ENCODE measurements at regions not wholly inside any gene's neighbourhood (a gene's known extent, or its start where the extent isn't known, plus 50 kb on each side); places are given as distances from the start of the nearest gene placed in this dataset.

GRCh38 chr10:33066558-33067236 is 108.7 kb upstream of the ITGB1 start:
- no peak for DNase-seq

GRCh38 chr10:33065111-33065510 is 107.1 kb upstream of the ITGB1 start:
- DNase-seq = no peak

GRCh38 chr10:33064706-33065105 is 106.7 kb upstream of the ITGB1 start:
- DNase-seq = no peak

GRCh38 chr10:33057620-33058019 is 99.6 kb upstream of the ITGB1 start:
- DNase-seq = no peak

- DNase-seq = no peak
These were observed 99.0 kb upstream of the ITGB1 start for GRCh38 chr10:33056828-33057596.

GRCh38 chr10:33055625-33056024 is 97.6 kb upstream of the ITGB1 start:
- no peak for DNase-seq

- no peak for DNase-seq
These were observed 95.1 kb upstream of the ITGB1 start for GRCh38 chr10:33052915-33053810.

- DNase-seq = no peak
These were observed 94.3 kb upstream of the ITGB1 start for GRCh38 chr10:33052263-33052875.

GRCh38 chr10:33049963-33050920 is 92.2 kb upstream of the ITGB1 start:
- peak; percentile 46 for DNase-seq

GRCh38 chr10:33048223-33048622 is 90.2 kb upstream of the ITGB1 start:
- DNase-seq = no peak

GRCh38 chr10:33047655-33048054 is 89.6 kb upstream of the ITGB1 start:
- DNase-seq = no peak

GRCh38 chr10:33046792-33047191 is 88.8 kb upstream of the ITGB1 start:
- DNase-seq = no peak

GRCh38 chr10:33045421-33045820 is 87.4 kb upstream of the ITGB1 start:
- no peak for DNase-seq

GRCh38 chr10:33042565-33042964 is 84.5 kb upstream of the ITGB1 start:
- DNase-seq = no peak

GRCh38 chr10:33041783-33042437 is 83.9 kb upstream of the ITGB1 start:
- no peak for DNase-seq

GRCh38 chr10:33040436-33040835 is 82.4 kb upstream of the ITGB1 start:
- DNase-seq = no peak

GRCh38 chr10:33039181-33039580 is 81.2 kb upstream of the ITGB1 start:
- no peak for DNase-seq

GRCh38 chr10:33038672-33039071 is 80.6 kb upstream of the ITGB1 start:
- no peak for DNase-seq

GRCh38 chr10:33037726-33038125 is 79.7 kb upstream of the ITGB1 start:
- DNase-seq = no peak

GRCh38 chr10:33036670-33037069 is 78.6 kb upstream of the ITGB1 start:
- no peak for DNase-seq

- DNase-seq = no peak
These were observed 77.4 kb upstream of the ITGB1 start for GRCh38 chr10:33035411-33035810.

Measured in CD4-positive, alpha-beta T cell treated with Interleukin-12 subunit alpha and Interleukin-12 subunit beta, for 1 hour (primary cell).